ENCODE measurements at regions not wholly inside any gene's neighbourhood (a gene's known extent, or its start where the extent isn't known, plus 50 kb on each side); places are given as distances from the start of the nearest gene placed in this dataset.

GRCh38 chr1:30327370-30328099, 395.9 kb downstream of the MATN1 start:
- FAIRE-seq (no peak), DNase-seq (ENCODE audit: insufficient read length, low spot score) (no peak)

- FAIRE-seq (no peak), DNase-seq (ENCODE audit: insufficient read length, low spot score) (no peak)
Observed at GRCh38 chr1:30325999-30326398, 397.4 kb downstream of the MATN1 start.

GRCh38 chr1:30325085-30325935, 398.1 kb downstream of the MATN1 start:
- FAIRE-seq (no peak), DNase-seq (ENCODE audit: insufficient read length, low spot score) (no peak)

- DNase-seq (ENCODE audit: insufficient read length, low spot score) (no peak), FAIRE-seq (no peak)
Observed at GRCh38 chr1:30324251-30325084, 398.9 kb downstream of the MATN1 start.

- DNase-seq (ENCODE audit: insufficient read length, low spot score) (no peak), FAIRE-seq (no peak)
Observed at GRCh38 chr1:30323841-30324240, 399.5 kb downstream of the MATN1 start.

DNA sequence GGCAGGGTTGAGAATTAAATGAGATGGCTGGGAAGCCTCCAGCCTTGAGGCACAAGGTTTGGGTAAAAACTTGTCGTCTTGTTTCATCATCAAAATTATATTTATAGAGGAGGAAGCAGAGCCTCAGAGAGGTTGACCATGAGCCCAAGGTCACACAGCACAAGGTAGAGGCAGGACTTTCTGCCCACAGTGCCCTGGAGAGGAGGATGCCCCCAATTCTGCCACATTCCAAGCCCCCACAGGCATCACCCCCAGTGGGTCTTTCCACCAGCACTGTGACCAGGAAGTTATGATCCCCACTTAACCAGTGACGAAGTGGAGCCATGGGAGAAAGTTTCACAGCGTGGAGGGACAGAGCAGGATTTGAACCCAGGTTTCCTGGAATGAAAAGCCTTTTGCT, 400.0 kb downstream of the MATN1 start:
- FAIRE-seq (no peak), DNase-seq (ENCODE audit: insufficient read length, low spot score) (no peak)

DNA sequence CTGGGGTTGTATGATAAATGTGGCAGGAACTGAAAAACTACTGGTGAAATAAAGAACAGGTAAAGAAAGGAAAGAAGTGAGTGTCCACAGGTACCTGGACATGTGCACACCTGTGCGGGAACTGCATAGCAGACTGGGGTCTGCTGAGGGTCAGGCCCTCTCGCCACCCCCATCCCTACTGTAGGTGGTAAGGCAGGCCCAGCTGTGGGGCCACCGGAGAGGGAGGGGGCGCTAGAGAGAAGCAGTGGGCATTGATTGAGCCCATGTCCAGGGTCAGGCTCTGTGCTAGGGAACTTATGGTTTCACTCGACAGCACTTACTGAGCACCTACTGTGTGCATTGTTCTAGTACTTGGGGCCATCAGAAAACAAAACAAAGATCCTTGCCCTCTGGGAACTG, 400.5 kb downstream of the MATN1 start:
- FAIRE-seq (no peak), DNase-seq (ENCODE audit: insufficient read length, low spot score) (no peak)

- no peak for FAIRE-seq
Observed at GRCh38 chr1:30321996-30322858, 401.2 kb downstream of the MATN1 start.

GRCh38 chr1:30321246-30321910, 402.0 kb downstream of the MATN1 start:
- DNase-seq (ENCODE audit: insufficient read length, low spot score) = no peak
- FAIRE-seq = no peak

More at GRCh38 chr1:30321996-30322858, 401.2 kb downstream of the MATN1 start:
- DNase-seq (ENCODE audit: insufficient read length, low spot score) = no peak

DNA sequence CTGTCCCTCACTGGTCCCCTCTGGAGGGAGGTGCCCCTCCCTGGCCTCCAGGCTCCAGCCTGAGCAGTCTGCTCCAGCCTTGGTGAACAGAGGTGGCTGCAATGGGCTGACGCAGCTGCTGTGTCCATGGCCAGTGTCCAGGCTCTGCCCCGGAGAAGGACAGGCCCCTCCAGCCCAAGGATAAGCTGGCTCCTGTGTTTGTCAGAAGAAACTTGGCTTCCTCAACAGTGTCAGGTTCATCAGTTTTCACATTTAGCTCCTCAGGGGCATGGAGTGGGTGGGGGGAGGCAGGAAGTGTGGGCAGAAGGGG, 402.8 kb downstream of the MATN1 start:
- DNase-seq (ENCODE audit: insufficient read length, low spot score) (no peak), FAIRE-seq (no peak)

DNA sequence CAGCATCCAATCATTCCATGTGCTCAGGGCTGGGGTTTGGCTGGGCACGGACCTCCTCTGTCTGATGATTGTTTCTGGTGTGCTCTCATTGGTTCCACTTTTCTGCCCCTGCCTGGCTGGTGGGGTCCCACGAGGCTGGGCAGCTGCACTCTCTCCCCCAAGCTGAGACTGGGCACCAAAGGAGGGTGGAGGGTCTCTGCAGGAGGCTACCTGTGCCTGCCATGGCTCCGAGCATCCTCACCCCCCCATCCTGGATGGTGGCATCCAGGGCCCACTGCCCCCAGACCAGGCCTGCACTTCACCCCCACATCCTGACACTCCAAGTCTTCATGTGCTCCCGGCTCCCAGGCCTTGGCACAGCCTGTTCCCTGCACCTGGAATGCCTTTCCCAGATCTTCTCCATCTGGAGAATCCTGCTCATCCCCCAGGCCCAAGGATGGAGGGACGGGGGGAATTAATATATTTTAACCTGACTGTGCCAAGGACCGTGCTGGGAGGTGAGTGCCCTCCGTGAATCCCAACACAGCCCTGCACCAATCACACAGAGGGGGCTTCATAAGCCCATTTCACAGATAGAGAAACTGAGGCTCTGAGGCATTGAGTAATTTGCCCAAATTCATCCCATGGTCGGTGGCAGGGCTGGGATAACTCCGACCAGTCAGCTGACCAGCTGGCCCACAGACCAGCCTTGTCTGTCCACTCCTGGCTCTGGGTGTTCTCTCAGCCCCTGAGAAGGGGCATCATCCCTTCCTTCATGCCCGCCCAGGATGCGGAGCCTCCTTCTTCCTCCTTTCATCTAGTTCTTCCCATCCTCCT, 403.4 kb downstream of the MATN1 start:
- DNase-seq (ENCODE audit: insufficient read length, low spot score) = no peak
- no peak for FAIRE-seq

DNA sequence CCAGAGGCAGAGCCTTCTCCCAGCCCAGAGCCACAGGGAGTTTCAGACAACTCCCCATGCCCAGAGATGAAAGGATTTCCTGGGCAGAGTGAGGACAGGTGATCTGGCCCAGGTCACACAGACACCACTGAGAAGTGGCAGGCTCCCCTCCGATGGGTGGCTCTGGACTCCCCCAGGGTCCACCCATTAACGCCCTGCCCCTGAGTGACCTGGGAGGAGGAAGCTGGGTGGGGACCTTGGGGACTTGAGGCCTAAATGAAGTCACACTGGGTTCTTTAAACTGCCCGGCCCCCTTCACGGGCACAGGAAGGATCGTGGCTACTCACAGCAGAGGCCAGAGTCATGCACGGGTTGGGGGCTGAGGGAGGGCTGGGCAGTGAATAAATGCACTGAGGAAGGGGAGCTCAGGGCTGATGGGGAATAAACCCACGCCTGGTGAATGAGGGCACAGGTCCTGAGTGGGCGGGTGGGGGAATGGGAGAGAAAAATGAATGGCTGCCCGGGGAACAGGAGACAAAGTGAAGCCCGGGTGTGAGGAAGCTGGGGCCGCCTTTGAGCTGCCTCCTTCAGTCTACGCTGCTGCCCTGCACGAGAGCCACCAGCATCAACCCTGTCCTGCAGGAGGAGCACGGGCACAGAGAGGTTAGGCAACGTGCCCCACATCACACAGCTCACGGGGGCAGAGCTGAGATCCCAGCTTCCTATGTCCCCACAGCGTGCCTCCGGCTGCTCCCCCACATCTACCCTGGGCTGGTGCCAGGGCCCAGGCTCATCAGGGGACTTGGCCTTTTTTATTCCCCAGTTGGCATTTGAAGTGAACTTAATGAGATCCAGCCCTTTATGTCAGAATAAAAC, 404.3 kb downstream of the MATN1 start:
- DNase-seq (ENCODE audit: insufficient read length, low spot score) = no peak
- no peak for FAIRE-seq

- DNase-seq (ENCODE audit: insufficient read length, low spot score) = no peak
- FAIRE-seq = no peak
Observed at GRCh38 chr1:30318413-30318812, 405.0 kb downstream of the MATN1 start.

DNA sequence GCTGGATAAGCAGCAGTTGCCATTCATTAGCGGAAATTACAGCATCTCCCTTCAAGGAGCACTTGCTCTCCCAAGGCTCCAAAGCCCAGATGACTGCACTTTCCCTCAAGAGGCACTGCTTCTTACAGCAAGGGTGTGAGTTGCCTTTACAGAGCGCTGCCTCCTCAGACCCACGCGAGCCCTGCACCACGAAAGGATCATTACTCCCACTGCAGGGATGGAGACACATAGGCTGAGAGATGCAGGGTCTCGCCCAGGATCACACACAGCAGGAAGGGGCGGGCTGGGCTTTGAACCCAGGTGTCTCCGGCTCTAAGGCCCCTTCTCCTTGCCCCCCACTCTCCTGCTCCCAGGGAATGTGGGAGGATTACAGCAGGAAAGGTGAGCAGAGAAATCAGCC, 405.5 kb downstream of the MATN1 start:
- DNase-seq (ENCODE audit: insufficient read length, low spot score) (no peak), FAIRE-seq (no peak)

DNA sequence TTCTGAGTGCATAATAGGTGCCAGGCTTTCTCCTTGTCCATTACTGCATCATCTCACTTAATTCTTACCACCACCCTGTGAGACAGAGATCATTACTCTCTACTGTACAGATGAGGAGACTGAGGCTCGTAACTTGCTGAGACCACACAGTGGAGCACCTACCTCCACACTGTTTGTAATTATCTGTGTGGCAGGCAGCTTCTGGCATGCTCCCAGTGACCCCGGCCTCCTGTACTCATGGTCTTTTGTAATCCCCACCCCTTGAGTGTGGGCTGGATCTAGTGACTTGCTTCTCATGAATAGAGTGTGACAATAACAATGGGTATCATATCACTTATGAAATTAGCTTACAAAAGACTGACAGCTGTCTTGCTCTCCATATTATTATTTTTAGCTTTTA, 407.3 kb downstream of the MATN1 start:
- DNase-seq (ENCODE audit: insufficient read length, low spot score) = no peak
- no peak for FAIRE-seq

- DNase-seq (ENCODE audit: insufficient read length, low spot score) (no peak), FAIRE-seq (no peak)
Observed at GRCh38 chr1:30315185-30315960, 408.0 kb downstream of the MATN1 start.

- DNase-seq (ENCODE audit: insufficient read length, low spot score) (no peak), FAIRE-seq (no peak)
Observed at GRCh38 chr1:30314591-30314990, 408.8 kb downstream of the MATN1 start.
